Activated naive CD8-positive, alpha-beta T cell treated with anti-CD3 and anti-CD28 coated beads for 36 hours (primary cell): ENCODE measurements at regions not wholly inside any gene's neighbourhood (a gene's known extent, or its start where the extent isn't known, plus 50 kb on each side); places are given as distances from the start of the nearest gene placed in this dataset.
"Not testable (repeated sequence)": the region's sequence is repeated elsewhere in the genome, so short reads cannot be mapped to it uniquely, and the experiment has no call there.

Experiments
- DNase-seq: peaks from one replicate; pipeline ENCODE4 v3.0.0; 2021
- H3K27ac Mint-ChIP-seq: one replicate; pipeline ENCODE4 v1.8.0; 2022; ENCODE audit warnings: mild to moderate bottlenecking, moderate library complexity, mixed read lengths
- H3K27me3 Mint-ChIP-seq: one replicate; pipeline ENCODE4 v1.8.0; 2022; ENCODE audit warnings: mild to moderate bottlenecking, mixed read lengths
- H3K36me3 Mint-ChIP-seq: one replicate; pipeline ENCODE4 v1.8.0; 2021; ENCODE audit warnings: mild to moderate bottlenecking, mixed read lengths
- H3K4me1 Mint-ChIP-seq: one replicate; pipeline ENCODE4 v1.8.0; 2021; ENCODE audit warnings: mixed read lengths
- H3K4me3 Mint-ChIP-seq: one replicate; pipeline ENCODE4 v1.8.0; 2022; ENCODE audit warnings: mild to moderate bottlenecking, moderate library complexity, mixed read lengths
- H3K9me3 Mint-ChIP-seq: one replicate; pipeline ENCODE4 v1.8.0; 2022; ENCODE audit warnings: mixed read lengths

DNA sequence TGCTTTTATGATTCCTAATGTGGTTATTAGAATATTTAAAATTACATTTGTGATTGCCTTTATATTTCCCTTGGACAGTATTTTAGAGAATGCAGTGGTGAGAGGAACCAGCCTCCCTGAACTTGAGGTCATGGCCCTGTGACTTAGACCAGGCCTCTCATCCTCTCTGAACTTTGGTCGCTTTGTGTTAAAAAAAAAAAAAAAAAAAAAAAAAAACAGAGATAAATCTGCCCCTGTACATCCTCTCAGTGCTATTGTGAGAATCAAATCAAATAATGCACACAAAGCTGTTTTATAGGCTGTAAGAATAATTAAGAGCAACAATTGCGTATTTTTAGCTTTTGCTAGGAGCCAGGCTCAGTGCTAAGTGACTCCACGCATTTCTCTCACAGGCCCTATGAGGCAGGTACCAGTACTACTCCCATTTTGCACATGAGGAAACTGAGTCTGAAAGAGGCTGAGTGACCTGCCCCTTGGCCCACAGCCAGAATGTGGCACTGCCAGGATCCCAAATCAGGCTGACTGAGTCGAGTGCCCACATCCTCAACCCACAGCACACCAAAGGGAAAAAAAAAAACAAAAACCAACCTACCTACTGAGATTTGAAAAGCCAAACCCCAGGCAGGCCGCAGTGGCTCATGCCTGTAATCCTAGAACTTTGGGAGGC is 110.3 kb upstream of the LARP1 start:
- peaks cover 16% of the 10 kb centered on the region for H3K4me1 Mint-ChIP-seq
- peaks cover 8% of the 10 kb centered on the region for H3K27me3 Mint-ChIP-seq
- H3K4me3 Mint-ChIP-seq: no peak overlapping the region
- DNase-seq: no peak
- H3K27ac Mint-ChIP-seq: no peak overlapping the region
- peaks cover 4% of the 10 kb centered on the region for H3K36me3 Mint-ChIP-seq
- peaks cover 15% of the 10 kb centered on the region for H3K9me3 Mint-ChIP-seq

DNA sequence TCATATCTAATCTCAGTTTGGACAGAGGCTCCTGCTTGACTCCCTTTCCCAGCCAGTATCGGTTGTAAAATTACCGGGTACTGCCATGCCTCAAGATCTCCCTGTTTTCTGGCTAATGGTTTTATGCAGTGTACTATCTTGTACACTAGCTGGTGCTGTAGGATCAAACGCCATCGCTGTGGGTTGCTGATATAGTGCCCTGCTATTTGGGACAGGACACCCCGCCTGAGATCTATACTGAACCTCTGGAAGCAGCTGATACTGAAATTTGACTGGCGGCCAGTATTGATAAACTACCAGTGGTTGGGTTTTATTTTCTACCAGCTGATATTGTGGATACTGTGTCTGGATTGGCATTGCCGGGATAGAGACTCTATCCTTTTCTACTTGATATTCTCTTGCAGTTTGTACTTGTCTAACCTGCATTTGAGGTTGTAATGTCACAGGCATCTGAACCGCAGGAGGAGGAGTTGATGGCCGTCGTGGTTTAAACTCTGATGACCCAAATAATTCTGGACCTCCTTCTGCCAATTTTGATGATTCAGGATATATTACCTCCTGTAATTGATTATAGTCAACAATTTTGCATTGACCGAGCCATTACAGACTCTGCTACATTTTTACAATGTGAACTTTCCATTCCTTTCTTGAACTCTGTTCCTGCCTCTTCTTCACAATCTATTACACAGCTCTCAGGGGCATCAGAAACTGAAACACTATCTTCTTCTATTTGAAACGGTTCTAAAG is 112.5 kb upstream of the LARP1 start:
- H3K27me3 Mint-ChIP-seq: peaks cover 8% of the 10 kb centered on the region
- no peak for DNase-seq
- H3K27ac Mint-ChIP-seq: no peak overlapping the region
- H3K4me3 Mint-ChIP-seq: no peak overlapping the region
- peaks cover 13% of the 10 kb centered on the region for H3K4me1 Mint-ChIP-seq
- peaks cover 4% of the 10 kb centered on the region for H3K36me3 Mint-ChIP-seq
- H3K9me3 Mint-ChIP-seq: peaks cover 15% of the 10 kb centered on the region

DNA sequence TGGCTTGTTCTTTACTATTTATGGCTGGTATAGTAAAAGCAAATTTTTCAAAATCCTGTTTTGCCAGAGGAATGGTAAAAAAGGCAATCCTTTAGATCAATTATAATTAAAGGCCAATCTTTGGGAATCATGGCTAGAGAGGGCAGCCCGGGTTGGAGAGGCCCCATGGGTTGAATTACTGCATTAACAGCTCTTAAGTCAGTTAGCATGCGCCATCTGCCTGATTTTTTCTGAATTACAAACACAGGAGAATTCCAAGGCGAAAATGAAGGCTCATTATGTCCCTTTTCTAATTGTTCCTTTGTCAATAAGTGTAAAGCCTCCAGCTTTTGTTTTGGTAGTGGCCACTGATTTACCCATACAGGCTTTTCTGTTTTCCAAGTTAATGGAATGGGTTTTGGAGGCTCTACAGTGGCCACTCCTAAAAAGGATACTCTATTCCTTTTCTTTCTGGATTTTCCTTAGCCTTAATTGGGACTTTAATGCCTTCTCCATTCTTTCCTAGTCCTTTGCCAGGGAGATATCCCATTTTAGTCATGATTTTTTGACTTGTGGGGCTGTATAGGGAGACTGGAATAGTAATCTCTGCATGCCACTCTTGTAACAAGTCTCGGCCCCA is 114.9 kb upstream of the LARP1 start:
- H3K4me1 Mint-ChIP-seq, H3K4me3 Mint-ChIP-seq, H3K36me3 Mint-ChIP-seq, H3K27me3 Mint-ChIP-seq, DNase-seq, H3K27ac Mint-ChIP-seq: not testable (repeated sequence)
- peaks cover 13% of the 10 kb centered on the region for H3K9me3 Mint-ChIP-seq

DNA sequence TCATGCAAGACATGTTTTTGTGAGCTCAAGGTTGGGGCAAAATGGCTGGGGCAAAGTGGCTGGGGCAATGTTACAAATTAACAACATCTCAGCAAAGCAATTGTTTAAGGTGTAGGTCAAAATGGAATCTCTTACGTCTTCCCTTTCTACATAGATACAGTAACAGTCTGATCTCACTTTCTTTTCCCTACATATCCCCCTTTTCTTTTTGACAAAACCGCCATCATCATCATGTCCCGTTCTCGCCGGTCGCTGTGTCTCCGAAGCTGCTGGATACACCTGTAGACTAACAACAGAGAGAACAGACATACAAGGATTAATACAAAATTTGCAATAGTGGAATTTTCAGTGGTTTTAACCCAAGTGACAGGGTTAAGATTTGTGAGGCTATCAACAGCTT is 118.4 kb upstream of the LARP1 start:
- not testable (repeated sequence) for DNase-seq, H3K27ac Mint-ChIP-seq, H3K4me1 Mint-ChIP-seq, H3K4me3 Mint-ChIP-seq, H3K9me3 Mint-ChIP-seq, H3K36me3 Mint-ChIP-seq, H3K27me3 Mint-ChIP-seq

DNA sequence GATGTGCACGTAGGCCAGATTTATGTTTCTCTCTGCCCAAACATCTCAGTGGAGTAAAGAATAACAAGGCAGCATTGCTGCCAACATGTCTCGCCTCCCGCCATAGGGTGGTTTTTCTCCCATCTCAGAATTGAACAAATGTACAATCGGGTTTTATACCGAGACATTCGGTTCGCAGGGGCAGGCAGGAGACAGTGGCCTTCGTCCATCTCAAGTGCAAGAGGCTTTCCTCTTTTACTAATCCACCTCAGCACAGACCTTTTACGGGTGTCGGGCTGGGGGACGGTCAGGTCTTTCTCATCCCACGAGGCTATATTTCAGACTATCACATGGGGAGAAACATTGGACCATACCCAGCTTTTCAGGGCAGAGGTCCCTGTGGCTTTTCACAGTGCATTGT is 118.9 kb upstream of the LARP1 start:
- not testable (repeated sequence) for DNase-seq, H3K27ac Mint-ChIP-seq, H3K4me1 Mint-ChIP-seq, H3K9me3 Mint-ChIP-seq, H3K36me3 Mint-ChIP-seq, H3K4me3 Mint-ChIP-seq, H3K27me3 Mint-ChIP-seq

DNA sequence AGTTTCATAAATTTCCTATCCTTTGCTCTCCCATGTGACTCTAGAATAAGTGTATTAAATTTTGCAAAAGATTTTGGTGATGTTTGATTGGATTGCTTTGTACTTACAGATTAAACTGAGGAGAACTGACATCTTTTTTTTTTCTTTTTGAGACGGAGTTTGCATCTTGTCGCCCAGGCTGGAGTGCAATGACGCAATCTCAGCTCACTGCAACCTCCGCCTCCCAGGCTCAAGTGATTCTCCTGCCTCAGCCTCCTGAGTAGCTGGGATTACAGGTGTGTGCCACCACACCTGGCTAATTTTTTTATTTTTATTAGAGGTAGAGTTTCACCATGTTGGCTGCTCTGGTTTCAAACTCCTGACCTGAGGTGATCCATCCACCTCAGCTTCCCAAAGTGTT is 121.4 kb upstream of the LARP1 start:
- H3K27me3 Mint-ChIP-seq, H3K27ac Mint-ChIP-seq, H3K4me1 Mint-ChIP-seq, H3K4me3 Mint-ChIP-seq, DNase-seq, H3K9me3 Mint-ChIP-seq, H3K36me3 Mint-ChIP-seq: not testable (repeated sequence)

DNA sequence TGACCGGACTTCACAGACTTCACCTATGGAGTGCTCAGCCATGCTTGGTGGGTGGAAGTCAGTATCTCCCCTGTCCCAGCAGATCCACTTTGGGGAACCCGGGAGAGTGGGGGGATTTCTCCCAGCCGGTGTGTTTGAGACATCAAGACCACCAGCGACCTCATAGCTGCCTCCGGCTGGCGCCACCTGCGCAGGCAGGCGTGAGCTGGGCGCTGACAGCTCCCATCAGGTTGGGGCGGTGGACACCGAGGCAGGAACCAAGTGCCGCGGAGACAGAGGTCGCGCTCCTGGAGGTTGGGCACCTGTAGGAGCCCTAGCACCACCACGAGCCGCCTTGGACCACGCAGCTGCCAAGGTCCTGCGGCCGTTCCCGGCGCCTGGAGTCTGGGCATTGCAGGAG is 124.0 kb upstream of the LARP1 start:
- Mint-ChIP-seq H3K27ac (no peak overlapping the region), H3K36me3 (no peaks in the 10 kb centered on the region), H3K9me3 (no peaks in the 10 kb centered on the region), H3K4me1 (no peaks in the 10 kb centered on the region), H3K27me3 (peaks cover 3% of the 10 kb centered on the region), H3K4me3 (no peak overlapping the region)
- no peak for DNase-seq

DNA sequence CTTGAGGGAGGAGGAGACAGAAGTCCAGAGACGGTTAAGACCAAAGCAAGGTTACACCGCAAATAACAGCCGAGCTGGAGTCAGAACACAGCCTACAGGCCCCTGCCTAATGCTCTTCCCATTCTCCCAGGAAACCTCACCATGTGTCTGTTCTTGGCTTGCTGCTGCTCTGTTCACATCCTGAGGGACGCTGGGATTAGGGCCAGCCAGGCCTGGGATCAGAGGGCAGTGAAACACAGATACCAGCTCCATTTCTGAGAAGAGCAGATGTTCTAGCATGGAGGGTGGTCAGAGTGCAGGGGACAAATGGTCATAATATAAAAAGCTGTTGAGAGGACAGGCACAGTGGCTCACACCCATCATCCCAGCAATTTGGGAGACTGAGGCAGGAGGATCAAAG is 124.8 kb upstream of the LARP1 start:
- H3K9me3 Mint-ChIP-seq: no peaks in the 10 kb centered on the region

DNA sequence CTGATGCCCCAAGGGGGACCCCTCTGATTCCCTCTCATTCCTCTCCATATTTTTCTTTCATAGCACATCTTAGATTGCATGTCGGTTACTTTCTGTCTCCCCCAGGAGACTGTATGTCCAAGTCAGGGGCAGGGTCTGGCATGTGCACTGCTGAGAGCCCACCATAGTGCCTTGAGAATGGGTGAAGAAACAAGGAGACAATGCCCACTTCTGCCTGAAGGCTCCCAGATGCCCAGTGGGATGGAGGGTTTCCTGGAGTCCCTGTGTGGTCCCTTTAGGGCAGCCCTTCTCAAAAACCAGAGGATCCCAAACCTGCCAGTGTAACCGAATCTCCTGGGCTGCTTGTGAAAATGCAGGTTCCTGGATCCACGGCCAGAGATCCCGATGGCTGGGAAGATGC is 126.5 kb upstream of the LARP1 start:
- Mint-ChIP-seq H3K36me3 (no peaks in the 10 kb centered on the region), H3K4me1 (no peaks in the 10 kb centered on the region), H3K27ac (no peak overlapping the region), H3K4me3 (no peak overlapping the region), H3K27me3 (peaks cover 3% of the 10 kb centered on the region), H3K9me3 (no peaks in the 10 kb centered on the region)
- DNase-seq: no peak

More for the DNA sequence above, 124.8 kb upstream of the LARP1 start:
- DNase-seq: no peak
- no peak overlapping the region for H3K4me3 Mint-ChIP-seq
- H3K27ac Mint-ChIP-seq: no peak overlapping the region
- no peaks in the 10 kb centered on the region for H3K4me1 Mint-ChIP-seq
- no peaks in the 10 kb centered on the region for H3K36me3 Mint-ChIP-seq
- H3K27me3 Mint-ChIP-seq: peaks cover 3% of the 10 kb centered on the region

DNA sequence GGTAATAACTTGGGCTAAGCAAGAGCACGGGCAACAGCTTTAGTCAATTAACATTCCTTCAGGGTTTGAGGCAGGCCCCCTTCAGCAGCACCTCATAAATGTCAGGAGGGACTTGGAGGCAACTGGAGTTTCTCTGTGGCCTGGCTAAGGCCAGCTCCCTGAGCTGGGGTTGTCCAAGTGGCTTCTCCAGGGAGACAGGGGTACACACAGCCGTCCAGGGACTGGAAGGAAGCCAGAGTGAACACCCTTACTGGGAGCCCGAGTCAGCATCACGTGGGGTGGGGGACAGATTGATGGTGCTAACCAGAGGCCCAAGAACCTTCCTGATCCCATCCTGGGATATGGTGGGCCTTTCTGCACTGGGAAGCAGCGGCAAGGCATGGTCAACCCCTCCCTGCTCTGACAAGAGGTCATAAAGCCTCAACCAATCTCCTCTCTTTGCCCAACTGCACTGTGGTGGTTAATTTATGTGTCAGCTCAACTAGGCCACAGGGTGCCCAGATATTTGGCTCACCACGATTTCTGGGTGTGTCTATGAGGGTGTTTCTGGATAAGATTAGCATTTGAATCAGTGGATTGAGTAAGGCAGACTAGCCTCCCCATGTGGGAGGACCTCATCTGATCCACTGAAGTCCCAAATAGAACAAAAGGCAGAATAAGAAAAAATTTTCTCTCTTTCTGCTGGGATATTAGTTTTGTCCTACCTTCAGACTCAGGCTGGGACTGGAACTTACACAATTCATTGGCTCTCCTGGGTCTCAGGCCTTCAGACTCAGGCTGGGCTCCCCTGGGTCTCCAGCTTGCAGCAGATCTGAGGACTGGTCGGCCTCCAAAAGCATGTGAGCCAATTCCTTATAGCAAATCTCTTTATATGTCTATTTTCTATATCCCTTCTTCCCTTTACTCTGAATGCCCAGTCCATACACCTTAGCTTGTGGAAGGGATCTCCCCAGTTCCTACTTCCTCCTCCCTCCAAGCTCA is 127.2 kb upstream of the LARP1 start:
- Mint-ChIP-seq H3K36me3 (no peaks in the 10 kb centered on the region), H3K4me1 (no peaks in the 10 kb centered on the region), H3K27ac (no peak overlapping the region), H3K27me3 (no peaks in the 10 kb centered on the region), H3K4me3 (no peak overlapping the region), H3K9me3 (no peaks in the 10 kb centered on the region)
- no peak for DNase-seq

DNA sequence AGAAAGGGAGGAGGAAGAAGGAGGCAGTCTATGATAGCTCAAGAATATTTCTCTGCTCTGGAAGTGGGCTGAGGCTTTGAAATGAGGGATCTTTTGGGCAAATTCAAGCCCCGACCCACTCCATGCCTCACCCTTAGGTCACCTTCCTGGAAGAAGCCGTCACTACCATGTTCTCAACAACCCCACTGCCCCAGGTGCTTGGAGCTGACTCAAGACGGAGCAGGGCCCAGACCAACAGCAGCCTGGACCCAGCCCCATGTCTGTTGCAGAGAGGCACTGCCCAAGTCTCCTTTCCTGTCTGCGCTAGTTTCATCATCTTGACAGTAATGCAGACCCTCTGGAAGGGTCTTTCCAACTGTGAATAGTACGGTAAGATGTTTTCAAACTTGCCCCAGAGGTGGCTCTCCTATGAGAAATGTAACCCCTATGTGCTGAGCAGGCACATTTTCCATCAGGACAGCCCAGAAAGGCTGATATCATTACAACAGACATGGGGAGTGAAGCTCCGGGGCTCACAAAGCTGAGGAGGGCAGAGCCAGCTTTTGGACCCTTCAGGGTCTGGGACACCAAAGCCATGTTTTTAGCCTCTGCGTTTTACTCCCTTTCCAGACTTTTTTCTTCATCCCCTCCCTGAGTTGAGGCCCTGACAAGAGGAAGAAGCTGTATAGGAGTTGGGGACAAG is 128.2 kb upstream of the LARP1 start:
- no peak for DNase-seq
- Mint-ChIP-seq H3K27me3 (no peaks in the 10 kb centered on the region), H3K4me3 (no peak overlapping the region), H3K4me1 (no peaks in the 10 kb centered on the region), H3K9me3 (no peaks in the 10 kb centered on the region), H3K27ac (no peak overlapping the region), H3K36me3 (no peaks in the 10 kb centered on the region)

DNA sequence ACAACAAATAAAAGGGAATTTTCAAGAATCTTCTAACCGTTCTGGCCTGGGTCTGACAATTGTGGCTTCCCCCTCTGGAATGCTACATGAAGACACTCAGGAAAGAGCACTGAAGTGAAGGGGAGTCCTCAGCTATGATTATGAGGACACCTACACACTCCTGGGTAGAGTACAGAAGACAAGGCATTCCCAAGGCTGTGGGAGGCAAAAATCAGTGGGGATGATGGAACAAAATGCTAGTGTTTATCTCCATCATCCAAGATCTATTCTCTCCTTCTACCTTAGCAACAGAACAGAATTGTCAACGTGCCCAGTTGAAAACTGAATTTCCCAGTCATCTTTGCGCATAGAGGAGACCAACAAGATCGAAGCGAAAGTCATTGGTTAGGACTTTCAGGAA is 130.1 kb upstream of the LARP1 start:
- Mint-ChIP-seq H3K4me1 (no peaks in the 10 kb centered on the region), H3K27me3 (no peaks in the 10 kb centered on the region), H3K9me3 (no peaks in the 10 kb centered on the region), H3K36me3 (no peaks in the 10 kb centered on the region), H3K4me3 (no peak overlapping the region), H3K27ac (no peak overlapping the region)
- DNase-seq: no peak

DNA sequence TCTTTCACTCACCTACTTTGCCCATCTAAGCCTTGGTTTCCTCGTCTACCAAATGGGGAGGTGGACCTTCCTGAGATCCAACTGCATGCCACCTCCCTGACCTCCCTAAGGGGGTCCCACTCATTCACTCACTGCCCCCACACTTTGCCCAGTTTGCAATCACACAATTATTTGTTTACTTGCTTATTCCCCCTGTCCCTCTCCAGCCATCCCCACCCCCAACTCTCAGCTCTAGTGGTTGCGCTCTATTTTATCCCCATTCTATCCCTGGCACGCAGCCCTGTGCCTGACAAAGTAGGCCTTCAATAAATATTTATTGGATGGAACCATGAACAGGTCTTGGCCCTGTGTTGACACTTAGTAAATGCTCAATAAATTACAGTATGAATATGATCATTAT is 130.8 kb upstream of the LARP1 start:
- H3K9me3 Mint-ChIP-seq: no peaks in the 10 kb centered on the region
- no peak overlapping the region for H3K27ac Mint-ChIP-seq
- H3K4me3 Mint-ChIP-seq: no peak overlapping the region
- DNase-seq: no peak
- H3K36me3 Mint-ChIP-seq: no peaks in the 10 kb centered on the region
- no peaks in the 10 kb centered on the region for H3K27me3 Mint-ChIP-seq
- H3K4me1 Mint-ChIP-seq: no peaks in the 10 kb centered on the region

DNA sequence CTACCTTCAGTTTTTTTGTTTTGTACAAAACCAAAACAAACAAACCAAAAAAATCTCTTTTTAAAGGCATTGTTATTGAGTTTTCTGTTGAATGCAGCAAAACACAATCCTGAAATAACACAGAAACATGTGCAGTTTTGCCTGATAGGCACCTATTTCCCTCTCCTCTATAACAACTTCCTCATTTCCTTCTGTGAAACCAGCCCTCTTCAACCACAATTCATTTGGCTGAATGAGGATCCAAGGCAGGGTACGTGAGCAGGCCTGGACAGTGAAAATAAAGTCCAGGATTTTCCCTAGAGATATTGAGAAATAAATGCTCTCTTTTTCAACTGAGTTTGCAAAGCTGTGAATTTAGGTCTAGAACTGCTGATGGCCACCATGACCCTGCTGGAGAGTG is 134.8 kb upstream of the LARP1 start:
- H3K4me3 Mint-ChIP-seq: no peak overlapping the region
- no peak overlapping the region for H3K27ac Mint-ChIP-seq
- H3K36me3 Mint-ChIP-seq: no peaks in the 10 kb centered on the region
- peaks cover 7% of the 10 kb centered on the region for H3K27me3 Mint-ChIP-seq
- no peaks in the 10 kb centered on the region for H3K9me3 Mint-ChIP-seq
- DNase-seq: no peak
- no peaks in the 10 kb centered on the region for H3K4me1 Mint-ChIP-seq
